K562 (cell line): ENCODE measurements at regions not wholly inside any gene's neighbourhood (a gene's known extent, or its start where the extent isn't known, plus 50 kb on each side); places are given as distances from the start of the nearest gene placed in this dataset.
A peak's percentile ranks its signal among the peaks of the same experiment; 100 is the strongest.

ENCODE experiments used
- ATAC-seq: fragments of 200-7000 bp; cut with Tn5 transposase; 3 replicates; pipeline ENCODE4 v1.9.1; 2020; ENCODE audit warnings: moderate library complexity
- BruUV-seq: library from RNA; stranded (reverse); fragments of 400-500 nt; replicated peaks from 2 replicates; lab custom pipeline; 2021; lab: Mats Ljungman, UMichigan
- CTCF ChIA-PET: fragments of 300-600 bp; formaldehyde crosslinking; extraction: SDS; loops from one replicate; lab custom pipeline; 2021; ENCODE audit warnings: low intra/inter-chr PET ratio; lab: Yijun Ruan, JAX
- POLR2A ChIA-PET: fragments of 300-600, 350-650 bp; sonication (Branson Sonifier 250); formaldehyde crosslinking; extraction: SDS; loops from one replicate; lab custom pipeline; 2021; ENCODE audit warnings: antibody characterized with exemption, inconsistent platforms; lab: Yijun Ruan, JAX
- DNase-seq, 4 experiments: peaks; one replicate each; pipeline versions ENCODE4 v3.0.0 to v3.0.0-alpha.2; 2011 to 2018; ENCODE audit warnings: low spot score in 3 of 4, mixed read lengths in 3 of 4; ENCODE audit errors: extremely low read depth in 1 of 4
- FAIRE-seq: peaks from 2 replicates; lab custom pipeline; 2011; peaks lifted over from hg19 to GRCh38; lab: Jason Lieb, UNC
- H2AFZ ChIP-seq: 2 replicates; pipeline ENCODE4 v1.6.0; 2011; ENCODE audit warnings: low read depth, low read length, control low read depth, inconsistent platforms
- H3K27ac ChIP-seq: fragments of 200-600 bp; 3 replicates; pipeline ENCODE4 v1.8.0; 2011; ENCODE audit warnings: low read depth, mild to moderate bottlenecking, control low read depth, inconsistent platforms, low read length, moderate library complexity, mixed read lengths; ENCODE audit errors: extremely low read depth
- H3K27me3 ChIP-seq, 2 experiments: fragments of 300-600 bp in 1 of 2; 2 replicates in 1 of 2; 3 replicates in 1 of 2; pipeline versions ENCODE4 v1.6.0 to v1.8.0; 2011; ENCODE audit warnings: inconsistent platforms in 2 of 2, low read length in 2 of 2, mild to moderate bottlenecking in 1 of 2, mixed read lengths in 1 of 2, moderate library complexity in 1 of 2; ENCODE audit not compliant: control insufficient read depth in 2 of 2, insufficient read depth in 2 of 2
- H3K36me3 ChIP-seq: fragments of 300-600 bp; 3 replicates; pipeline ENCODE4 v1.8.0; 2011; ENCODE audit warnings: mild to moderate bottlenecking, low read length, inconsistent platforms; ENCODE audit not compliant: control insufficient read depth, insufficient read depth
- H3K4me1 ChIP-seq, 2 experiments: fragments of 200-600 bp in 1 of 2; replicated peaks in 1 of 2; 2 replicates in 1 of 2; 3 replicates in 1 of 2; pipeline versions ENCODE4 v1.5.1 to v1.8.0; 2011; ENCODE audit warnings: inconsistent platforms in 2 of 2, low read length in 2 of 2, mild to moderate bottlenecking in 1 of 2, mixed read lengths in 1 of 2, moderate library complexity in 1 of 2; ENCODE audit not compliant: control insufficient read depth in 2 of 2, insufficient read depth in 2 of 2
- H3K4me2 ChIP-seq: 2 replicates; pipeline ENCODE4 v1.6.1; 2011; ENCODE audit warnings: low read length, control low read depth, inconsistent platforms, mixed read lengths; ENCODE audit not compliant: insufficient read depth
- H3K4me3 ChIP-seq: fragments of 200-600 bp; sonication (generic), shearing (Covaris generic); 2 replicates; pipeline ENCODE4 v1.5.1; 2016; ENCODE audit warnings: control low read depth, inconsistent platforms
- H3K79me2 ChIP-seq: fragments of 200-600 bp; 3 replicates; pipeline ENCODE4 v1.8.0; 2011; ENCODE audit warnings: low read length, inconsistent platforms; ENCODE audit not compliant: control insufficient read depth, insufficient read depth
- H3K9ac ChIP-seq, 2 experiments: 2 replicates each; pipeline versions ENCODE4 v1.6.0 to v1.6.1; 2011; ENCODE audit warnings: low read depth in 2 of 2, low read length in 2 of 2, control low read depth in 1 of 2, inconsistent platforms in 1 of 2, mild to moderate bottlenecking in 1 of 2, mixed read lengths in 1 of 2; ENCODE audit not compliant: insufficient read depth in 1 of 2
- H3K9me1 ChIP-seq: one replicate; pipeline ENCODE4 v1.6.0; 2011; ENCODE audit warnings: inconsistent platforms, mild to moderate bottlenecking, low read length, moderate library complexity; ENCODE audit not compliant: control insufficient read depth, insufficient read depth
- H3K9me3 ChIP-seq: replicated peaks from 2 replicates; pipeline ENCODE4 v1.5.1; 2011; ENCODE audit warnings: low read depth, low read length, inconsistent platforms; ENCODE audit not compliant: control insufficient read depth, insufficient read depth
- H4K20me1 ChIP-seq: replicated peaks from 2 replicates; pipeline ENCODE4 v1.6.1; 2011; ENCODE audit warnings: low read length, inconsistent platforms, mixed read lengths; ENCODE audit not compliant: control insufficient read depth, insufficient read depth
- ATF1 ChIP-seq, 2 experiments: fragments of 450-650 bp in 1 of 2; IDR thresholded peaks; 2 replicates each; pipeline ENCODE4 v1.6.1; 2016; ENCODE audit warnings: missing compliant biosample characterization in 1 of 2, missing genetic modification characterization in 1 of 2
- CC2D1A ChIP-seq: fragments of 450-650 bp; IDR thresholded peaks from 2 replicates; pipeline ENCODE4 v1.6.1; 2017; ENCODE audit warnings: mild to moderate bottlenecking
- MBD1 ChIP-seq: fragments of 250-450 bp; sonication (Bioruptor Pico); IDR thresholded peaks from 2 replicates; pipeline ENCODE4 v1.8.0; 2022; ENCODE audit warnings: inconsistent platforms
- REST ChIP-seq, 2 experiments: fragments of 450-650 bp; formaldehyde crosslinking in 1 of 2; IDR thresholded peaks; 2 replicates each; pipeline versions ENCODE4 v1.4.0 to v1.6.1; 2014 to 2020; ENCODE audit warnings: mild to moderate bottlenecking in 2 of 2, borderline replicate concordance in 1 of 2, low read depth in 1 of 2
- SMC3 ChIP-seq: conservative IDR thresholded peaks from 2 replicates; pipeline ENCODE4 v1.6.1; 2011; ENCODE audit warnings: low read depth, low read length, improper control_type of control experiment; ENCODE audit not compliant: insufficient read depth
- SP2 ChIP-seq: IDR thresholded peaks from 2 replicates; pipeline ENCODE4 v1.6.1; 2011; ENCODE audit warnings: mild to moderate bottlenecking, low read depth, low read length, moderate library complexity; ENCODE audit not compliant: poor library complexity, severe bottlenecking; ENCODE audit errors: extremely low read depth
- ZBTB2 ChIP-seq: fragments of 450-650 bp; IDR thresholded peaks from 2 replicates; pipeline ENCODE4 v1.6.1; 2016; ENCODE audit warnings: antibody characterized with exemption
- ZFP30 ChIP-seq: fragments of 250-450 bp; sonication (Bioruptor Pico); IDR thresholded peaks from 2 replicates; pipeline ENCODE4 v1.8.0; 2022; ENCODE audit warnings: moderate library complexity, mild to moderate bottlenecking, inconsistent platforms, borderline replicate concordance
- ZNF133 ChIP-seq: fragments of 250-450 bp; sonication (Bioruptor Pico); IDR thresholded peaks from 2 replicates; pipeline ENCODE4 v1.4.0; 2020; ENCODE audit warnings: mild to moderate bottlenecking
- ZNF324 ChIP-seq: fragments of 250-450 bp; sonication (Bioruptor Pico); IDR thresholded peaks from 2 replicates; pipeline ENCODE4 v1.4.0; 2020; ENCODE audit warnings: mild to moderate bottlenecking
- ZNF668 ChIP-seq: fragments of 250-450 bp; sonication (Bioruptor Pico); IDR thresholded peaks from 2 replicates; pipeline ENCODE4 v1.8.0; 2022; ENCODE audit warnings: mild to moderate bottlenecking, inconsistent platforms
- WGBS: fragments of 100-300 bp; shearing (Covaris generic); methylation state at CpG from one replicate; pipeline ENCODE4 v1.1.6; 2016; ENCODE audit warnings: low coverage, mixed read lengths; ENCODE audit not compliant: insufficient coverage; ENCODE audit errors: missing lambda C conversion rate; 5-methylcytosine and 5-hydroxymethylcytosine counted together
- in situ Hi-C: fragments of 300-500 bp; cut with MboI; formaldehyde crosslinking; loops from 4 replicates; pipeline ENCODE4 v1.15.0; 2018; ENCODE audit warnings: inconsistent platforms, mixed read lengths
- intact Hi-C: fragments of 100-400 bp; cut with micrococcal nuclease; formaldehyde crosslinking; loops from 2 replicates; pipeline ENCODE4 v1.14.2; 2022

- peak; percentile 95 for ATAC-seq
- H3K27ac ChIP-seq = no peak overlapping the region
- peak; percentile 53 to 77 (median 59) for DNase-seq
- no peaks in the 10 kb centered on the region for H3K27me3 ChIP-seq
- 8% methylated on average over 3 of the region's 3 CpGs for WGBS
- no peak overlapping the region for H3K4me3 ChIP-seq
- POLR2A ChIA-PET = no interaction called here
- H2AFZ ChIP-seq = peak overlapping the region; percentile 68
- no peaks in the 10 kb centered on the region for H3K79me2 ChIP-seq
- in situ Hi-C loops = no loop called here
- peaks cover 0 to 8% of the 10 kb centered on the region in 2 experiments; a peak in 2 of 5 replicates for H3K4me1 ChIP-seq
- intact Hi-C loops = loop anchor here (1.0 to 5.0 kb wide), 8 partner anchors 48 to 434 kb away; no protein-coding TSS in a partner anchor
- H3K4me2 ChIP-seq = no peak overlapping the region; the same call in 1 of the 2 replicates
- H3K9me3 ChIP-seq = no peaks in the 10 kb centered on the region
- CTCF ChIA-PET = interaction anchor here (0.6 to 2.1 kb wide), 8 partner anchors 41 to 303 kb away, joined by 3 to 11 read pairs (median 4); no protein-coding TSS in a partner anchor
- no peak overlapping the region for H3K9ac ChIP-seq
- H3K9me1 ChIP-seq = no peaks in the 10 kb centered on the region
- peak; percentile 87 for FAIRE-seq
- no peaks in the 10 kb centered on the region for H3K36me3 ChIP-seq
- no peaks in the 10 kb centered on the region for H4K20me1 ChIP-seq
- BruUV-seq = no TSS peak
- peak; percentile 47; the same call in 1 of the 2 replicates for TF ChIP-seq CC2D1A
- TF ChIP-seq ZBTB2 = no peak
- peak; percentile 84; the same call in 1 of the 2 replicates for TF ChIP-seq REST (IDR thresholded peaks at IDR 0.05; ENCODE audit: borderline replicate concordance)
- no peak for TF ChIP-seq REST (CRISPR knock-in tag; IDR thresholded peaks at IDR 0.05; ENCODE audit: low read depth)
- no peak for TF ChIP-seq MBD1 (CRISPR knock-in tag)
- TF ChIP-seq SMC3 = peak; percentile 71
- TF ChIP-seq ZNF324 (CRISPR knock-in tag) = no peak
- TF ChIP-seq SP2 = no peak
- TF ChIP-seq ATF1 (CRISPR knock-in tag; IDR thresholded peaks at IDR 0.05) = no peak
- TF ChIP-seq ATF1 (tag; IDR thresholded peaks at IDR 0.05) = peak; percentile 28; the same call in 1 of the 2 replicates
- TF ChIP-seq ZNF668 (CRISPR knock-in tag) = no peak
- TF ChIP-seq ZFP30 (CRISPR knock-in tag) = no peak
- TF ChIP-seq ZNF133 (CRISPR knock-in tag) = no peak
Measured at GRCh38 chr4:74623041-74623440, 171.3 kb downstream of the BTC start.
